Stimulated activated CD4-positive, alpha-beta T cell treated with anti-CD3 and anti-CD28 coated beads, Interleukin-15, amount 100 ng/mL, for 48 hours (primary cell): ENCODE measurements at regions not wholly inside any gene's neighbourhood (a gene's known extent, or its start where the extent isn't known, plus 50 kb on each side); places are given as distances from the start of the nearest gene placed in this dataset.

ENCODE experiments used
- DNase-seq, 2 donors: peaks; one replicate each; pipeline ENCODE4 v3.0.0-alpha.2; 2020; ENCODE audit warnings: low read depth in 2 of 2

- no peak for DNase-seq
Measured at GRCh38 chr4:15130441-15130840, 128.2 kb downstream of the CPEB2 start.

GRCh38 chr4:15131551-15131950 is 129.3 kb downstream of the CPEB2 start:
- no peak for DNase-seq

GRCh38 chr4:15132739-15133138 is 130.5 kb downstream of the CPEB2 start:
- no peak for DNase-seq

GRCh38 chr4:15139599-15139998 is 137.3 kb downstream of the CPEB2 start:
- no peak for DNase-seq

GRCh38 chr4:15142201-15142600 is 139.9 kb downstream of the CPEB2 start:
- no peak for DNase-seq

GRCh38 chr4:15143551-15143950 is 141.3 kb downstream of the CPEB2 start:
- DNase-seq, result no peak

- DNase-seq, result no peak
Measured at GRCh38 chr4:15144249-15144966, 142.1 kb downstream of the CPEB2 start.

- DNase-seq, result no peak
Measured at GRCh38 chr4:15144967-15145295, 142.7 kb downstream of the CPEB2 start.

GRCh38 chr4:15145709-15146108 is 143.4 kb downstream of the CPEB2 start:
- no peak for DNase-seq

GRCh38 chr4:15147714-15148113 is 145.4 kb downstream of the CPEB2 start:
- DNase-seq, result no peak

- no peak for DNase-seq
Measured at GRCh38 chr4:15148199-15148598, 145.9 kb downstream of the CPEB2 start.

GRCh38 chr4:15148691-15149090 is 146.4 kb downstream of the CPEB2 start:
- DNase-seq, result no peak

- DNase-seq, result no peak
Measured at GRCh38 chr4:15149234-15149838, 147.1 kb downstream of the CPEB2 start.

- DNase-seq, result no peak
Measured at GRCh38 chr4:15149839-15150592, 147.7 kb downstream of the CPEB2 start.

GRCh38 chr4:15150631-15151030 is 148.3 kb downstream of the CPEB2 start:
- DNase-seq, result no peak

- no peak for DNase-seq
Measured at GRCh38 chr4:15151033-15151432, 148.8 kb downstream of the CPEB2 start.

GRCh38 chr4:15153662-15154061 is 151.4 kb downstream of the CPEB2 start:
- no peak for DNase-seq

- DNase-seq, result no peak
Measured at GRCh38 chr4:15158406-15159091, 156.3 kb downstream of the CPEB2 start.

- DNase-seq, result no peak
Measured at GRCh38 chr4:15159477-15160019, 157.3 kb downstream of the CPEB2 start.

GRCh38 chr4:15161439-15161838 is 159.2 kb downstream of the CPEB2 start:
- DNase-seq, result no peak

- no peak for DNase-seq
Measured at GRCh38 chr4:15162046-15162445, 159.8 kb downstream of the CPEB2 start.
